HepG2 (cell line): ENCODE measurements at regions not wholly inside any gene's neighbourhood (a gene's known extent, or its start where the extent isn't known, plus 50 kb on each side); places are given as distances from the start of the nearest gene placed in this dataset.
A peak's percentile ranks its signal among the peaks of the same experiment; 100 is the strongest.

Experiments used
- CEBPB ChIP-seq: IDR thresholded peaks from 2 replicates; pipeline ENCODE4 v1.6.1; 2011; ENCODE audit warnings: low read depth, low read length, improper control_type of control experiment, borderline replicate concordance
- EED ChIP-seq: sonication (generic); formaldehyde crosslinking; IDR thresholded peaks from 2 replicates; pipeline ENCODE4 v1.5.0; 2020; ENCODE audit warnings: mild to moderate bottlenecking, missing genetic modification reagents
- FOXK1 ChIP-seq: sonication (generic); formaldehyde crosslinking; IDR thresholded peaks from 2 replicates; pipeline ENCODE4 v1.4.0; 2020; ENCODE audit warnings: low read depth, missing genetic modification reagents, borderline replicate concordance
- MEIS1 ChIP-seq: sonication (generic); formaldehyde crosslinking; IDR thresholded peaks from 2 replicates; pipeline ENCODE4 v1.9.0; 2021; ENCODE audit warnings: mild to moderate bottlenecking, missing genetic modification reagents, moderate library complexity, borderline replicate concordance
- RELA ChIP-seq: sonication (generic); formaldehyde crosslinking; IDR thresholded peaks from 2 replicates; pipeline ENCODE4 v1.4.0; 2020; ENCODE audit warnings: missing genetic modification reagents
- SATB2 ChIP-seq: sonication (generic); formaldehyde crosslinking; IDR thresholded peaks from 2 replicates; pipeline ENCODE4 v1.5.0; 2020; ENCODE audit warnings: missing genetic modification reagents
- STAG1 ChIP-seq: sonication (generic); formaldehyde crosslinking; IDR thresholded peaks from 2 replicates; pipeline ENCODE4 v1.4.0; 2020; ENCODE audit warnings: missing genetic modification reagents
- TMF1 ChIP-seq: sonication (generic); formaldehyde crosslinking; IDR thresholded peaks from 2 replicates; pipeline ENCODE4 v1.8.1; 2022; ENCODE audit warnings: low read depth, missing genetic modification reagents
- TP53 ChIP-seq: sonication (generic); formaldehyde crosslinking; conservative IDR thresholded peaks from 2 replicates; pipeline ENCODE4 v1.4.0; 2020; ENCODE audit warnings: missing genetic modification reagents
- TSC22D2 ChIP-seq: sonication (generic); formaldehyde crosslinking; IDR thresholded peaks from 2 replicates; pipeline ENCODE4 v1.5.1; 2020; ENCODE audit warnings: missing genetic modification reagents, mild to moderate bottlenecking, borderline replicate concordance
- ZBTB38 ChIP-seq: sonication (generic); formaldehyde crosslinking; IDR thresholded peaks from 2 replicates; pipeline ENCODE4 v1.5.1; 2020; ENCODE audit warnings: mild to moderate bottlenecking, missing genetic modification reagents
- ZBTB8A ChIP-seq: sonication (generic); formaldehyde crosslinking; IDR thresholded peaks from 2 replicates; pipeline ENCODE4 v1.4.0; 2020; ENCODE audit warnings: mild to moderate bottlenecking, low read depth, missing genetic modification reagents, borderline replicate concordance
- ZNF549 ChIP-seq: sonication (generic); formaldehyde crosslinking; IDR thresholded peaks from 2 replicates; pipeline ENCODE4 v1.5.0; 2020; ENCODE audit warnings: missing genetic modification reagents
- ZNF678 ChIP-seq: sonication (generic); formaldehyde crosslinking; IDR thresholded peaks from 2 replicates; pipeline ENCODE4 v1.4.0; 2020; ENCODE audit warnings: mild to moderate bottlenecking, missing genetic modification reagents
- ZNF703 ChIP-seq: sonication (generic); formaldehyde crosslinking; IDR thresholded peaks from 2 replicates; pipeline ENCODE4 v1.5.1; 2020; ENCODE audit warnings: missing genetic modification reagents, mild to moderate bottlenecking, moderate library complexity, borderline replicate concordance
- ZNF788 ChIP-seq: sonication (generic); formaldehyde crosslinking; IDR thresholded peaks from 2 replicates; pipeline ENCODE4 v1.5.0; 2020; ENCODE audit warnings: mild to moderate bottlenecking, missing genetic modification reagents, borderline replicate concordance
- TF ChIP-seq, protein P1 (sequence below): sonication (generic); formaldehyde crosslinking; IDR thresholded peaks from 2 replicates; pipeline ENCODE4 v1.5.1; 2020; ENCODE audit warnings: mild to moderate bottlenecking, missing genetic modification reagents
- TF ChIP-seq, protein P2 (sequence below): sonication (generic); formaldehyde crosslinking; IDR thresholded peaks from 2 replicates; pipeline ENCODE4 v1.5.1; 2020; ENCODE audit warnings: missing genetic modification reagents, mild to moderate bottlenecking, borderline replicate concordance
- TF ChIP-seq, protein P3 (sequence below): sonication (generic); formaldehyde crosslinking; IDR thresholded peaks from 2 replicates; pipeline ENCODE4; 2020; ENCODE audit warnings: missing genetic modification reagents, mild to moderate bottlenecking, borderline replicate concordance

DNA sequence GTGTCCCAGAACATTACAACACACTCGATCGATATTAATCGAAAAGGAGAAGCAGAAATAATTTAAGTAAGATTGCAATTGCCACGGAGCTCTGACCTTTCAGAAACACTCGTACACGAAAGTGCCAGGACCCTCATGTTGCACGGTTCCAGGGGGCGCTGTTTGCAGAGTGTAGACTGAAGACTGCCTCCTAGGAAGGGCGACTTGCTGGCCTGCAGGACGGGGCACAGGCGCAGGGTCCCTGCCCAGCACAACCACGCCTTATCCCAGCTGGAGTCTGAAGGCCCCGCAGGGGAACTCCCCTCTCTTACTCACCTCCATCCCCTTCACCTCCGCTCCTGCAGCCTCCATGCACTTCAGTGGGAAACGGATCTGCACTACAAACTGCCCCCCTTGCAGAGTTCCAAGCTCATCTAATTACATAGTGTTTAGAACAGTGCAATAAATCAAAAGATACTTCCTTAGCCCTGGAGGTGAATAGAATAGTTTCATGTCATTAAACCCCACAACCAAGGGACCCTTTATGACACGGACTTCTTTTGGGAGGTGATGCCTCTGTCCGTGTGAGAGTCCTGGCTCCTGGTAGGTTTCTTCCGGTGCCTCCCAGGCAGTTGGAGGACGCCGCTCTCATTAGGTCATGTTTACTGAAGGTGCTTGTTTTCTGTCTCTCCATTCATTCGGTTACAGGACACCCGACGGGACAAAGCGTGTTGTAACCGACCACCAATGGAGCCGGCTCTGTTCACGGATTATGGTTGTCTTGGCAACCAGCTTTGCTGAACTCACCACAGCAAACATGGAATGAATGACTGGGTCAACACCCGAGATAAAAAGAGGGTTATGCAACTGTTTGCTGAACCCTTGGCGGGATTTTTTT, 262.2 kb downstream of the BAMBI start (continued):
- peak; percentile 36; the same call in 1 of the 2 replicates for TF ChIP-seq ZNF678 (CRISPR knock-in tag)
- peak; percentile 96; the same call in 1 of the 2 replicates for TF ChIP-seq FOXK1 (CRISPR knock-in tag)
- peak; percentile 70 for TF ChIP-seq STAG1
- TF ChIP-seq, protein P1, sequence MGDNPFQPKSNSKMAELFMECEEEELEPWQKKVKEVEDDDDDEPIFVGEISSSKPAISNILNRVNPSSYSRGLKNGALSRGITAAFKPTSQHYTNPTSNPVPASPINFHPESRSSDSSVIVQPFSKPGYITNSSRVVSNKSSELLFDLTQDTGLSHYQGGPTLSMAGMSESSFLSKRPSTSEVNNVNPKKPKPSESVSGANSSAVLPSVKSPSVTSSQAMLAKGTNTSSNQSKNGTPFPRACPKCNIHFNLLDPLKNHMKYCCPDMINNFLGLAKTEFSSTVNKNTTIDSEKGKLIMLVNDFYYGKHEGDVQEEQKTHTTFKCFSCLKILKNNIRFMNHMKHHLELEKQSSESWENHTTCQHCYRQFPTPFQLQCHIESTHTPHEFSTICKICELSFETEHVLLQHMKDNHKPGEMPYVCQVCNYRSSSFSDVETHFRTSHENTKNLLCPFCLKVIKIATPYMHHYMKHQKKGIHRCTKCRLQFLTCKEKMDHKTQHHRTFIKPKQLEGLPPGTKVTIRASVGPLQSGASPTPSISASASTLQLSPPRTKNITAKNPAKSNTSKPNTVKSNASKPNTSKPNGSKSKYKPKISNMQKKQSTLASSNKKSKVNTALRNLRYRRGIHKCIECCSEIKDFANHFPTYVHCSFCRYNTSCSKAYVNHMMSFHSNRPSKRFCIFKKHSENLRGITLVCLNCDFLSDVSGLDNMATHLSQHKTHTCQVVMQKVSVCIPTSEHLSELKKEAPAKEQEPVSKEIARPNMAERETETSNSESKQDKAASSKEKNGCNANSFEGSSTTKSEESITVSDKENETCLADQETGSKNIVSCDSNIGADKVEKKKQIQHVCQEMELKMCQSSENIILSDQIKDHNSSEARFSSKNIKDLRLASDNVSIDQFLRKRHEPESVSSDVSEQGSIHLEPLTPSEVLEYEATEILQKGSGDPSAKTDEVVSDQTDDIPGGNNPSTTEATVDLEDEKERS (CRISPR knock-in tag), result no peak; the same call in 1 of the 2 replicates
- TF ChIP-seq, protein P2, sequence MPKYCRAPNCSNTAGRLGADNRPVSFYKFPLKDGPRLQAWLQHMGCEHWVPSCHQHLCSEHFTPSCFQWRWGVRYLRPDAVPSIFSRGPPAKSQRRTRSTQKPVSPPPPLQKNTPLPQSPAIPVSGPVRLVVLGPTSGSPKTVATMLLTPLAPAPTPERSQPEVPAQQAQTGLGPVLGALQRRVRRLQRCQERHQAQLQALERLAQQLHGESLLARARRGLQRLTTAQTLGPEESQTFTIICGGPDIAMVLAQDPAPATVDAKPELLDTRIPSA, result no peak
- TF ChIP-seq SATB2 (CRISPR knock-in tag), result peak; percentile 67; the same call in 1 of the 2 replicates
- TF ChIP-seq EED, result no peak
- no peak; the same call in 1 of the 2 replicates for TF ChIP-seq ZNF788 (CRISPR knock-in tag)
- no peak for TF ChIP-seq TMF1
- TF ChIP-seq, protein P3, sequence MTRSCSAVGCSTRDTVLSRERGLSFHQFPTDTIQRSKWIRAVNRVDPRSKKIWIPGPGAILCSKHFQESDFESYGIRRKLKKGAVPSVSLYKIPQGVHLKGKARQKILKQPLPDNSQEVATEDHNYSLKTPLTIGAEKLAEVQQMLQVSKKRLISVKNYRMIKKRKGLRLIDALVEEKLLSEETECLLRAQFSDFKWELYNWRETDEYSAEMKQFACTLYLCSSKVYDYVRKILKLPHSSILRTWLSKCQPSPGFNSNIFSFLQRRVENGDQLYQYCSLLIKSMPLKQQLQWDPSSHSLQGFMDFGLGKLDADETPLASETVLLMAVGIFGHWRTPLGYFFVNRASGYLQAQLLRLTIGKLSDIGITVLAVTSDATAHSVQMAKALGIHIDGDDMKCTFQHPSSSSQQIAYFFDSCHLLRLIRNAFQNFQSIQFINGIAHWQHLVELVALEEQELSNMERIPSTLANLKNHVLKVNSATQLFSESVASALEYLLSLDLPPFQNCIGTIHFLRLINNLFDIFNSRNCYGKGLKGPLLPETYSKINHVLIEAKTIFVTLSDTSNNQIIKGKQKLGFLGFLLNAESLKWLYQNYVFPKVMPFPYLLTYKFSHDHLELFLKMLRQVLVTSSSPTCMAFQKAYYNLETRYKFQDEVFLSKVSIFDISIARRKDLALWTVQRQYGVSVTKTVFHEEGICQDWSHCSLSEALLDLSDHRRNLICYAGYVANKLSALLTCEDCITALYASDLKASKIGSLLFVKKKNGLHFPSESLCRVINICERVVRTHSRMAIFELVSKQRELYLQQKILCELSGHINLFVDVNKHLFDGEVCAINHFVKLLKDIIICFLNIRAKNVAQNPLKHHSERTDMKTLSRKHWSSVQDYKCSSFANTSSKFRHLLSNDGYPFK (CRISPR knock-in tag), result peak; percentile 47; the same call in 1 of the 2 replicates
- TF ChIP-seq MEIS1, result peak; percentile 31; the same call in 1 of the 2 replicates
- peak; percentile 95 for TF ChIP-seq CEBPB
- 0 out of 2 replicates have a peak, but pooled peaks have one; percentile 55 for TF ChIP-seq RELA (CRISPR knock-in tag)
- peak; percentile 60; the same call in 1 of the 2 replicates for TF ChIP-seq ZBTB38
- TF ChIP-seq ZNF549 (CRISPR knock-in tag), result no peak
- peak; percentile 78 for TF ChIP-seq TP53 (CRISPR knock-in tag)
- peak; percentile 85 for TF ChIP-seq ZNF703 (CRISPR knock-in tag)
- 0 out of 2 replicates have a peak, but pooled peaks have one; percentile 16 for TF ChIP-seq TSC22D2 (CRISPR knock-in tag)
- TF ChIP-seq ZBTB8A, result no peak
